SH-SY5Y (cell line): ENCODE measurements at regions not wholly inside any gene's neighbourhood (a gene's known extent, or its start where the extent isn't known, plus 50 kb on each side); places are given as distances from the start of the nearest gene placed in this dataset.

Experiments
- GATA2 ChIP-seq: IDR thresholded peaks from 2 replicates; pipeline ENCODE4 v1.6.1; 2011; ENCODE audit warnings: mild to moderate bottlenecking, low read depth, low read length
- GATA3 ChIP-seq: IDR thresholded peaks from 2 replicates; pipeline ENCODE4 v1.6.1; 2011; ENCODE audit warnings: low read depth, mild to moderate bottlenecking, low read length, moderate library complexity

DNA sequence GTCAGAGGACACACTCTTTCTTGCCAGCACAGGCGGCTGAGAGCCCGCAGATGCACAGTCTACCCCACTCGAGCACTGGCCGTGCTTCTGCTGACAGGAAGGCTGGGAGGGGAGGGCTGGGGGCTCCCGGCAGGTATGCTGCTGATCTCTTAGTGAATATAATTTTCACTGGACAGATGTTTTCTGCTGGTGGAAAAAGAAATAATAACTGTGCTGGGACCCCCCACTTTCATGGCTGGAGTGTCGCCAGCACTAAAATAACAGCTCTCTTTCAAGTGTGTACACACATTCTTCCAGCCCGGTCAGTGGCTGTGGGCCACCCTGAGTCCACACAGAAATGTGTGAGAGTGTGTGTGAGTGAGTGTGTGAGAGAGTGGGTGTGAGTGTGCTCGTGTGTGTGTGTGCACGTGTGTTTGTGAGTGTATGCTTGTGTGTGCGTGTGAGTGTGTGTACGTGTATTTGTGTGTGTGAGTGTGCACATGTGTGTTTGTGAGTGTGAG lies 167.7 kb upstream of the USP24 start:
- TF ChIP-seq GATA2 = no peak
- TF ChIP-seq GATA3 = no peak
